Heart left ventricle (tissue), 16 donors: ENCODE measurements at regions not wholly inside any gene's neighbourhood (a gene's known extent, or its start where the extent isn't known, plus 50 kb on each side); places are given as distances from the start of the nearest gene placed in this dataset.

Experiments used
- ATAC-seq, 4 donors: fragments of 200-7000 bp; cut with Tn5 transposase; one replicate each; pipeline ENCODE4 v1.9.1; 2020 to 2022; ENCODE audit warnings: moderate library complexity in 4 of 4, mild to moderate bottlenecking in 3 of 4, moderate number of reproducible peaks in 1 of 4
- DNase-seq, 5 donors: peaks; one replicate each; pipeline ENCODE4 v3.0.0-alpha.2; 2020
- H3K27ac ChIP-seq, 12 donors: fragments of 200-600 bp; sonication (generic) in 4 of 12; one replicate each; pipeline versions ENCODE4 v1.5.0 to v1.8.0; 2016 to 2022; ENCODE audit warnings: mild to moderate bottlenecking in 2 of 12
- H3K27me3 ChIP-seq, 9 donors: fragments of 200-600 bp; sonication (generic) in 2 of 9; one replicate each; pipeline versions ENCODE4 v1.5.1 to v1.8.0; 2016 to 2022; ENCODE audit warnings: mild to moderate bottlenecking in 3 of 9
- H3K36me3 ChIP-seq, 9 donors: fragments of 200-600 bp; sonication (generic) in 2 of 9; one replicate each; pipeline versions ENCODE4 v1.5.0 to v1.8.0; 2018 to 2022; ENCODE audit warnings: mild to moderate bottlenecking in 2 of 9
- H3K4me1 ChIP-seq, 12 donors: fragments of 200-600 bp; sonication (generic) in 4 of 12; one replicate each; pipeline versions ENCODE4 v1.5.0 to v1.8.0; 2016 to 2022; ENCODE audit warnings: mild to moderate bottlenecking in 3 of 12
- H3K4me3 ChIP-seq, 12 donors: fragments of 200-600 bp; sonication (generic) in 4 of 12; one replicate each; pipeline versions ENCODE4 v1.5.0 to v1.8.0; 2017 to 2022; ENCODE audit warnings: mild to moderate bottlenecking in 9 of 12, moderate library complexity in 4 of 12
- H3K9me3 ChIP-seq, 12 donors: fragments of 200-600 bp; sonication (generic) in 4 of 12; one replicate each; pipeline versions ENCODE4 v1.5.0 to v1.8.0; 2016 to 2022; ENCODE audit warnings: mild to moderate bottlenecking in 1 of 12
- CTCF ChIP-seq, 12 donors: fragments of 200-600 bp; sonication (generic) in 4 of 12; IDR thresholded peaks; one replicate each; pipeline versions ENCODE4 v1.5.0 to v1.8.0; 2018 to 2022; ENCODE audit warnings: antibody characterized with exemption in 12 of 12, mild to moderate bottlenecking in 5 of 12
- POLR2A ChIP-seq, 2 donors: fragments of 450-650 bp; IDR thresholded peaks; one replicate each; pipeline ENCODE4 v1.6.1; 2017; ENCODE audit warnings: antibody characterized with exemption in 2 of 2, mild to moderate bottlenecking in 2 of 2, moderate library complexity in 2 of 2
- WGBS, 4 donors: extraction: QIAGEN DNeasy Blood & Tissue Kit in 2 of 4; methylation state at CpG; one replicate each; pipeline versions ENCODE4 v1.1.5 to v1.1.7; 2013 to 2018; 5-methylcytosine and 5-hydroxymethylcytosine counted together
- intact Hi-C, 10 donors: fragments of 100-400 bp; cut with DNase I; formaldehyde crosslinking; loops; one replicate each; pipeline versions ENCODE4 v1.11.1 to v1.14.2; 2022
- donor health status: ischemic (EF 13 %, LVEDD 7.1; RV severe dilation, severe dysfunction).
- donor health status: healthy with polysubstance abuse.
- donor health status: DM: no; HTN: yes; CAD: no.
- donor health status: DM: no; HTN: no; CAD: no.
- donor health status: ischemic (EF 25% LVEDD 6.9; RV normal size, moderate dysfunction).
- donor health status: ischemic (EF 25% LVEDD 5.7; RV mildly dilated, moderate dysfunction).
- donor health status: healthy.
- donor health status: DM: yes; HTN: yes; CAD: no.
- donor health status: ischemic (EF 35%, LVEDD 5.7; RV mildly dilated, moderate dysfunction).
- donor health status: nonischemic (EF 11% LVEDD 7.7; RV severe dilation, severe dysfunction).
- donor health status: DM: yes; HTN: yes; CAD: no.
- donor health status: PGD.
- donor health status: ischemic (EF 29% LVEDD 5.4; RV normal size, mild dysfunction).
- donor health status: nonischemic (EF 23%, LVEDD 6.1; RV moderate dilation, normal function).

- no peaks in the 10 kb centered on the region for H3K9me3 ChIP-seq
- H3K27ac ChIP-seq, result no peak overlapping the region
- TF ChIP-seq POLR2A (IDR thresholded peaks at IDR 0.05) (no peak), CTCF (IDR thresholded peaks at IDR 0.05) (no peak)
- no peaks in the 10 kb centered on the region for H3K4me1 ChIP-seq
- H3K36me3 ChIP-seq, result no peaks in the 10 kb centered on the region
- H3K4me3 ChIP-seq, result no peak overlapping the region
- WGBS, 4 donors, result 59 to 76% (median 66%) methylated on average over 10 of the region's 10 CpGs
- peak in 1 of 5 donors; percentile 26 for DNase-seq
- intact Hi-C loops, result no loop called here
- H3K27me3 ChIP-seq, result no peaks in the 10 kb centered on the region
- ATAC-seq, result no peak
These were observed 133.6 kb upstream of the QRFPR start for GRCh38 chr4:121514443-121514842.

GRCh38 chr4:121510341-121510874 is 129.6 kb upstream of the QRFPR start:
- Histone ChIP-seq H3K4me1 (no peaks in the 10 kb centered on the region), H3K4me3 (no peak overlapping the region), H3K9me3 (no peaks in the 10 kb centered on the region), H3K36me3 (no peaks in the 10 kb centered on the region), H3K27me3 (no peaks in the 10 kb centered on the region), H3K27ac (no peak overlapping the region)
- ATAC-seq (no peak), DNase-seq (no peak)
- WGBS, 4 donors, result 85 to 90% (median 89%) methylated on average over 2 of the region's 2 CpGs
- TF ChIP-seq CTCF (IDR thresholded peaks at IDR 0.05) (no peak), POLR2A (IDR thresholded peaks at IDR 0.05) (no peak)
- intact Hi-C loops, result no loop called here

- intact Hi-C loops, result loop anchor here in 8 of 10 donors (2.0 to 10.0 kb wide), 8 partner anchors 70 to 250 kb away; no protein-coding TSS in a partner anchor
- no peak for TF ChIP-seq CTCF (IDR thresholded peaks at IDR 0.05)
- no peak for TF ChIP-seq POLR2A (IDR thresholded peaks at IDR 0.05)
- H3K4me3 ChIP-seq, result no peak overlapping the region
- H3K4me1 ChIP-seq, result no peaks in the 10 kb centered on the region
- H3K27ac ChIP-seq, result no peak overlapping the region
- ATAC-seq, result no peak
- H3K27me3 ChIP-seq, result no peaks in the 10 kb centered on the region
- no peaks in the 10 kb centered on the region for H3K9me3 ChIP-seq
- 86 to 100% (median 96%) methylated on average over 1 to 4 of the region's 4 CpGs for WGBS, 4 donors
- peak in 1 of 5 donors; percentile 16 for DNase-seq
- no peaks in the 10 kb centered on the region for H3K36me3 ChIP-seq
These were observed 104.5 kb upstream of the QRFPR start for GRCh38 chr4:121485190-121485804.

GRCh38 chr4:121484633-121485032 is 103.8 kb upstream of the QRFPR start:
- intact Hi-C loops, result loop anchor here in 9 of 10 donors (2.0 to 10.0 kb wide), 9 partner anchors 70 to 253 kb away; no protein-coding TSS in a partner anchor
- WGBS, 4 donors, result 2 to 21% (median 9%) methylated on average over 1 of the region's 1 CpG
- DNase-seq (peak in 2 of 5 donors; percentile 24 to 36), ATAC-seq (peak in 3 of 4 donors; percentile 82 to 87 (median 84))
- no peaks in the 10 kb centered on the region for H3K4me1 ChIP-seq
- no peak for TF ChIP-seq POLR2A (IDR thresholded peaks at IDR 0.05)
- TF ChIP-seq CTCF (IDR thresholded peaks at IDR 0.05), result peak; percentile 52 to 74 (median 67)
- H3K36me3 ChIP-seq, result no peaks in the 10 kb centered on the region
- no peak overlapping the region for H3K27ac ChIP-seq
- H3K4me3 ChIP-seq, result no peak overlapping the region
- no peaks in the 10 kb centered on the region for H3K9me3 ChIP-seq
- H3K27me3 ChIP-seq, result no peaks in the 10 kb centered on the region
